Smooth muscle cell (in vitro differentiated cells): ENCODE measurements at regions not wholly inside any gene's neighbourhood (a gene's known extent, or its start where the extent isn't known, plus 50 kb on each side); places are given as distances from the start of the nearest gene placed in this dataset.

Experiments
- DNase-seq: peaks from one replicate; lab custom pipeline; 2025; ENCODE audit not compliant: unreplicated experiment; lab: John Stamatoyannopoulos, UW
- H2AFZ ChIP-seq: fragments of 200-600 bp; sonication (generic); 2 replicates; pipeline ENCODE4 v1.6.0; 2016; ENCODE audit warnings: antibody characterized with exemption, low read depth, mild to moderate bottlenecking
- H3F3A ChIP-seq: fragments of 200-600 bp; sonication (generic); 2 replicates; pipeline ENCODE4 v1.6.0; 2017; ENCODE audit warnings: antibody characterized with exemption, low read depth
- H3K27ac ChIP-seq: fragments of 200-600 bp; sonication (generic); 2 replicates; pipeline ENCODE4 v1.5.1; 2016; ENCODE audit warnings: low read depth, mild to moderate bottlenecking
- H3K27me3 ChIP-seq: fragments of 200-600 bp; sonication (generic); 2 replicates; pipeline ENCODE4 v1.6.1; 2016; ENCODE audit warnings: low read depth, mild to moderate bottlenecking
- H3K36me3 ChIP-seq: fragments of 200-600 bp; sonication (generic); 2 replicates; pipeline ENCODE4 v1.5.1; 2016; ENCODE audit warnings: low read depth
- H3K4me1 ChIP-seq: fragments of 200-600 bp; sonication (generic); 2 replicates; pipeline ENCODE4 v1.5.1; 2016; ENCODE audit warnings: low read depth
- H3K4me2 ChIP-seq: fragments of 200-600 bp; sonication (generic); 2 replicates; pipeline ENCODE4 v1.6.0; 2016; ENCODE audit warnings: mild to moderate bottlenecking
- H3K4me3 ChIP-seq: fragments of 200-600 bp; sonication (generic); 2 replicates; pipeline ENCODE4 v1.5.1; 2016; ENCODE audit warnings: mild to moderate bottlenecking
- H3K79me2 ChIP-seq: fragments of 200-600 bp; sonication (generic); 2 replicates; pipeline ENCODE4 v1.6.0; 2016; ENCODE audit warnings: low read depth, mild to moderate bottlenecking
- H3K9ac ChIP-seq: fragments of 200-600 bp; sonication (generic); 2 replicates; pipeline ENCODE4 v1.6.0; 2016; ENCODE audit warnings: low read depth
- H3K9me3 ChIP-seq: fragments of 200-600 bp; sonication (generic); replicated peaks from 2 replicates; pipeline ENCODE4 v1.5.1; 2016; ENCODE audit warnings: low read depth
- H4K20me1 ChIP-seq: fragments of 200-600 bp; sonication (generic); 2 replicates; pipeline ENCODE4 v1.6.0; 2016; ENCODE audit warnings: low read depth
- CTCF ChIP-seq: fragments of 200-600 bp; sonication (generic); IDR thresholded peaks from 2 replicates; pipeline ENCODE4 v1.5.1; 2017; ENCODE audit warnings: borderline replicate concordance, mild to moderate bottlenecking, antibody characterized with exemption; ENCODE audit not compliant: insufficient read depth, poor library complexity, severe bottlenecking
- WGBS: methylation state at CpG from one replicate; pipeline ENCODE4 v1.1.7; 2016; ENCODE audit warnings: low lambda C conversion rate; 5-methylcytosine and 5-hydroxymethylcytosine counted together

DNA sequence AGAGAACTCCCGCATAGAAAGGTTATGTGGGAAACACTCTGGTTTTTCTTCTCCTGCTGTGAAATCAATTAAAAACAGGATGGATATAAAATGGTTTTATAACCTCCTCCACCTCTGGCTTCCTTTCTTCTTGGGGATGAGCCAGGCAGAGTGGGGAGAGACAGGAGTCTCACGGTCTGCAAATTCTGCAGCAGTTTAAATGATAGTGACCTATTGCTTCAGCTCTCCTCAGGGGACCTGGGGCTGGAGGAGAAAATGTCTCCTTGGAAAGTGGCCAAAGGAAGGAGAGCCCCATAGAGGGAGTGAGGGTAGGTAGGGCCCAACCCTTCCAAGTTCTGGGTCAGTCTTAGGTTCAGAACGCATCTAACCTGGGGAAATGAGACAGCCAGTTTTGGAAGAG is 118.8 kb downstream of the MTX3 start:
- 94% methylated on average over 3 of the region's 3 CpGs for WGBS
- Histone ChIP-seq H3F3A (no peaks in the 10 kb centered on the region), H3K4me1 (no peaks in the 10 kb centered on the region), H3K36me3 (no peaks in the 10 kb centered on the region), H3K4me2 (no peak overlapping the region), H3K79me2 (no peaks in the 10 kb centered on the region), H3K27me3 (no peaks in the 10 kb centered on the region), H2AFZ (no peak overlapping the region), H3K9me3 (no peaks in the 10 kb centered on the region), H3K9ac (no peak overlapping the region), H3K27ac (no peak overlapping the region), H3K4me3 (no peak overlapping the region), H4K20me1 (no peaks in the 10 kb centered on the region)
- no peak for TF ChIP-seq CTCF
- DNase-seq, result no peak

DNA sequence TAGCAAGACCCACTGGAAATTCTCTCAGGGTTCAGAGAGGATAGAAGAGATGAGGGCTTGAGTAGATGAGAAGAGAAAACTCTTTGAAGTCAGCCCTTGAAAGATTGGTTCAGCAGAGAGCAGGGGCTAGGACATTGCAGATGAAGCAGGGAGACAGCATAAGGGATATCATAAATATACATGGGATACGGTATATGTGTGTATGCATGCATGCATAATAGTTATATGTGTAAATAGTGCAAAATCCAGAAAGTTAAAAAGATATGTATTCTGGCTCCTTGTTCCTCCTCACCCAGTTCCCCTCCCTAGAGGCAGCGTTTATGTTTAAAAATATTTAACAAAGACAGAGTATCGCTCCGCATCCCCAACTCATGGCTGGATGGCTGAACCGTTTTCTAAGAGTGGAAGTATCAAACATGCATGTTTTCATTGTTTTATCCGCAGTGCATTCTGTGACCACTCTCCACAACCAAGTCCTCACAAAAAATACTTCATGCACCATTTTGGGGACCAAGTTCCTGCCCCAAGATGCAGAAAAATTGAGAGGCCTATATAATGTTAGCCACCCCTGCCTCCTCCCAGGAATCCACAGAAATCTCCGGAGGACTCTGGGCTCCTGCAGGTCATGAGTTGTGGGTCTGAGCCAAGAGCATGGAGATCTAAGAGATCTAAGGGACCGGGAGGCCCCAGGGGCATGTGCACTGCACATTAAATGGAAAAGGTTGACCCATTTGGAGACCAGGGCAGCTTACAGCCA is 119.5 kb downstream of the MTX3 start:
- no peak overlapping the region for H3K9ac ChIP-seq
- WGBS, result 89% methylated on average over 8 of the region's 8 CpGs
- no peak for TF ChIP-seq CTCF
- no peaks in the 10 kb centered on the region for H3K27me3 ChIP-seq
- H3K9me3 ChIP-seq, result no peaks in the 10 kb centered on the region
- H3K4me3 ChIP-seq, result no peak overlapping the region
- no peaks in the 10 kb centered on the region for H3K4me1 ChIP-seq
- no peak overlapping the region for H3K4me2 ChIP-seq
- no peak overlapping the region for H3K27ac ChIP-seq
- DNase-seq, result no peak
- no peaks in the 10 kb centered on the region for H3K36me3 ChIP-seq
- no peak overlapping the region for H2AFZ ChIP-seq
- H3F3A ChIP-seq, result no peaks in the 10 kb centered on the region
- no peaks in the 10 kb centered on the region for H3K79me2 ChIP-seq
- H4K20me1 ChIP-seq, result no peaks in the 10 kb centered on the region

- H3K9ac ChIP-seq, result no peak overlapping the region
- no peaks in the 10 kb centered on the region for H3K27me3 ChIP-seq
- no peak for TF ChIP-seq CTCF
- H3K9me3 ChIP-seq, result peaks cover 3% of the 10 kb centered on the region
- no peak for DNase-seq
- no peaks in the 10 kb centered on the region for H3K36me3 ChIP-seq
- H3K4me1 ChIP-seq, result no peaks in the 10 kb centered on the region
- H2AFZ ChIP-seq, result no peak overlapping the region
- no peak overlapping the region for H3K4me3 ChIP-seq
- no peaks in the 10 kb centered on the region for H4K20me1 ChIP-seq
- H3F3A ChIP-seq, result no peaks in the 10 kb centered on the region
- H3K79me2 ChIP-seq, result no peaks in the 10 kb centered on the region
- no peak overlapping the region for H3K4me2 ChIP-seq
- no peak overlapping the region for H3K27ac ChIP-seq
- 69% methylated on average over 5 of the region's 5 CpGs for WGBS
Measured at GRCh38 chr5:79868163-79868670, 122.8 kb downstream of the MTX3 start.

- no peak overlapping the region for H3K27ac ChIP-seq
- H3K9me3 ChIP-seq, result peaks cover 3% of the 10 kb centered on the region
- no peak overlapping the region for H3K4me2 ChIP-seq
- no peaks in the 10 kb centered on the region for H3K4me1 ChIP-seq
- H3K27me3 ChIP-seq, result peaks cover 12% of the 10 kb centered on the region
- no peak overlapping the region for H3K9ac ChIP-seq
- no peaks in the 10 kb centered on the region for H3K79me2 ChIP-seq
- no peaks in the 10 kb centered on the region for H3K36me3 ChIP-seq
- H3F3A ChIP-seq, result no peaks in the 10 kb centered on the region
- no peak overlapping the region for H3K4me3 ChIP-seq
- no peaks in the 10 kb centered on the region for H4K20me1 ChIP-seq
- 93% methylated on average over 2 of the region's 2 CpGs for WGBS
- no peak overlapping the region for H2AFZ ChIP-seq
- no peak for DNase-seq
- TF ChIP-seq CTCF, result no peak
Measured at GRCh38 chr5:79865579-79865978, 125.5 kb downstream of the MTX3 start.
